MCF 10A (cell line): ENCODE measurements at regions not wholly inside any gene's neighbourhood (a gene's known extent, or its start where the extent isn't known, plus 50 kb on each side); places are given as distances from the start of the nearest gene placed in this dataset.
A peak's percentile ranks its signal among the peaks of the same experiment; 100 is the strongest.

Experiments used
- BruUV-seq: library from RNA; stranded (reverse); fragments of 400-500 nt; replicated peaks from 2 replicates; lab custom pipeline; 2021; lab: Mats Ljungman, UMichigan
- CTCF ChIA-PET: fragments of 300-600 bp; sonication (Branson Sonifier 250); formaldehyde crosslinking; extraction: SDS; loops from one replicate; lab custom pipeline; 2021; ENCODE audit warnings: antibody characterized with exemption, inconsistent platforms; lab: Yijun Ruan, JAX
- POLR2A ChIA-PET: fragments of 300-600, 350-650 bp; sonication (Branson Sonifier 250); formaldehyde crosslinking; extraction: SDS; loops from one replicate; lab custom pipeline; 2020; ENCODE audit warnings: antibody characterized with exemption, inconsistent platforms; lab: Yijun Ruan, JAX
- DNase-seq: peaks from one replicate; pipeline ENCODE4 v3.0.0-alpha.2; 2018; ENCODE audit not compliant: unreplicated experiment
- H3K27ac Mint-ChIP-seq: one replicate; pipeline ENCODE4 v1.8.0; 2022; ENCODE audit warnings: mild to moderate bottlenecking, low read depth, mixed read lengths; ENCODE audit not compliant: unreplicated experiment
- H3K27me3 Mint-ChIP-seq: one replicate; pipeline ENCODE4 v1.8.0; 2022; ENCODE audit warnings: mixed read lengths; ENCODE audit not compliant: insufficient read depth, unreplicated experiment
- H3K36me3 Mint-ChIP-seq: one replicate; pipeline ENCODE4 v1.8.0; 2022; ENCODE audit warnings: mild to moderate bottlenecking, moderate library complexity, mixed read lengths; ENCODE audit not compliant: insufficient read depth, unreplicated experiment
- H3K4me1 Mint-ChIP-seq: one replicate; pipeline ENCODE4 v1.8.0; 2022; ENCODE audit warnings: mixed read lengths; ENCODE audit not compliant: insufficient read depth, unreplicated experiment
- H3K4me3 Mint-ChIP-seq: one replicate; pipeline ENCODE4 v1.8.0; 2022; ENCODE audit warnings: mild to moderate bottlenecking, moderate library complexity, mixed read lengths; ENCODE audit not compliant: unreplicated experiment
- H3K9me3 Mint-ChIP-seq: one replicate; pipeline ENCODE4 v1.8.0; 2022; ENCODE audit warnings: mixed read lengths; ENCODE audit not compliant: unreplicated experiment
- CTCF ChIP-seq: fragments of 200-600 bp; IDR thresholded peaks from one replicate; pipeline ENCODE4 v1.8.0; 2022; ENCODE audit warnings: antibody characterized with exemption, mild to moderate bottlenecking; ENCODE audit not compliant: unreplicated experiment
- intact Hi-C: fragments of 100-400 bp; cut with micrococcal nuclease; formaldehyde crosslinking; loops from 2 replicates; pipeline ENCODE4 v1.14.1; 2022

DNA sequence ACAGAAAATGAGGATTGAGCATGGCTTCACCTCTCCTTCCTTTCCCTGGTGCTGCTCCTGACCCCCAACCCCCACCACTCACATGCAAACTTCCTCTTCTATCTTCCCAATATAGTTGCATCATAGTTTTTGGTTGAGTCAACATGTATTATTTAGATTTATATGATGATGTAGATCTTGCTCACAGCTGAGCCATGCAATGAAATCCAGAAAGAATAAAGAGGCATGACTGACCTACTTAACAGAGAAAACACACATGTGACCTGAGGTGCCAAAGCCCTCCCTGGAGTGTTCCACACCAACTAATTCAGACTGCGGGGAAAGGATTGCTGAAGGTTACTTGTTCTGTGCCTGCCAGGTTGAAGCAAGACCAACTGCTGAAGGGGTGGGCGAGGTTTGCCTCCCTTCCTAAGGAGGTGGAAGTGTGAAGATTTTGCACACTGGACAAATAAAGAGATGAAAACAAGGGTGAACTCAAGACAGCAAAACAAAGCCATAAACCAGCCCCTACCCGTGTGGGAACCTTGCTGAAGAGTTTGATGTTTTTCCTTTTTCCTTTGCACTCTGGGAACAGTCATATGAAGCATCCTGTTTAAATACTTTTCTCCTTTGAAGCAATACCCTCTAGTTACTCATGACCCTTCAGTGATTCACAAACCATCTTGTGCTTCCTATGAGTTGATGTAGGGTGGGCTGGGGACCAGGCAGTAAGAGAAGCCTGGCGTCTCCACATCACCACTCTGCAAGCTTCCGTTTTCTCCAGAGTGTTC lies 155.2 kb upstream of the UBE2E1 start:
- BruUV-seq: no TSS peak
- no peak overlapping the region for H3K4me3 Mint-ChIP-seq
- H3K36me3 Mint-ChIP-seq: no peaks in the 10 kb centered on the region
- peaks cover 29% of the 10 kb centered on the region for H3K4me1 Mint-ChIP-seq
- peak; percentile 68 for DNase-seq
- intact Hi-C loops: loop anchor here (5.0 kb wide), 1 partner anchor 92 kb away; no protein-coding TSS in a partner anchor
- no peaks in the 10 kb centered on the region for H3K27me3 Mint-ChIP-seq
- CTCF ChIA-PET: interaction anchor here (1.1 kb wide), 1 partner anchor 8 kb away, joined by 3 read pairs; no protein-coding TSS in a partner anchor
- TF ChIP-seq CTCF: no peak
- no peak overlapping the region for H3K27ac Mint-ChIP-seq
- no peaks in the 10 kb centered on the region for H3K9me3 Mint-ChIP-seq
- POLR2A ChIA-PET: interaction anchor here (1.8 kb wide), 1 partner anchor 9 kb away, joined by 5 read pairs; no protein-coding TSS in a partner anchor

DNA sequence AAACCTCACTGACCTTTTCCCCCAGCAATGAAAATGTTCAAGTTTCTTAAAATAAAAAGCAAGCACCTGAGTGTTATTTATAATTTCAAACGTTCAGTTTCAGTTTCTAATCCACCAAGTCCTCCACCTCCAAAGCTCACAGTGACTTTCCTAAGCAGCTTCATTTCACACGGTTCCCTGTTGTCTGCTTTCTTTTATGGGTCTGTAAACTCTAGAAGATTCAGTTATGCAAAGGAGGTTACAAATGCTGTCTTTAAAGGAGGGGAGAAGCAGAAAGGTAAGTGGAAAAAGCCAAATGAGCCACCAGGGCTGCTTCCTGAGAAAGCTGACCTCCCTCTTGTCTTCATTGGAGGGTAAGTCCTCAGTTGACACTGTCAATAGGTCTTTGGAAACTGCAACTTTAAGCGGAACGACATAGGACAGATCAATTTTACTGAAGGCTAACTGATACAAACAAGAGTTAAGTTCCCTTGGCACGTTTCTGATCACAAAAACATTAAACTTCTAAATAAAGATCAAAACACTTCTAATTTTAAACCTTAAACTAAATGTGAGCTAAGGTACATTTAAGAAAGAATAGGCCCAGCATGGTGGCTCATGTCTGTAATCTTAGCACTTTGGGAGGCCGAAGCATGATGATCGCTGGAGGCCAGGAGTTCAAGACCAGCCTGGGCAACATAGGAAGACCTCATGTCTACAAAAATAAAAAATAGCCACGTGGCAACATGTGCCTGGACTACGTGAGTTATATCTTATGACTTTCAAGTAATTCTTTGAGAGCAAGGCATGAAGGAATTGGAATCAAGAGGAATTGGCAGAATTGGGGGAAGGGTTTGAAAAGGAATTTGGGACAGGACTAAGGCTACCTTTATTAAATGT lies 151.9 kb upstream of the UBE2E1 start:
- no TSS peak for BruUV-seq

GRCh38 chr3:23654571-23654970 lies 151.2 kb upstream of the UBE2E1 start:
- Mint-ChIP-seq H3K9me3 (no peaks in the 10 kb centered on the region), H3K36me3 (no peaks in the 10 kb centered on the region), H3K27ac (no peak overlapping the region), H3K4me3 (no peak overlapping the region), H3K4me1 (peaks cover 14% of the 10 kb centered on the region), H3K27me3 (no peaks in the 10 kb centered on the region)
- no peak for TF ChIP-seq CTCF
- intact Hi-C loops: loop anchor here (5.0 kb wide), 1 partner anchor 88 kb away; no protein-coding TSS in a partner anchor
- ChIA-PET POLR2A (no interaction called here), CTCF (interaction anchor here (0.5 kb wide), 1 partner anchor 234 kb away, joined by 3 read pairs; no protein-coding TSS in a partner anchor)
- DNase-seq: no peak
- no TSS peak for BruUV-seq

More for the DNA sequence above, 151.9 kb upstream of the UBE2E1 start:
- TF ChIP-seq CTCF: no peak
- POLR2A ChIA-PET: no interaction called here
- CTCF ChIA-PET: interaction anchor here (0.5 to 0.6 kb wide), 2 partner anchors 235 to 644 kb away, joined by 3 read pairs; no protein-coding TSS in a partner anchor
- intact Hi-C loops: loop anchor here (5.0 kb wide), 1 partner anchor 88 kb away; no protein-coding TSS in a partner anchor
- no peak overlapping the region for H3K27ac Mint-ChIP-seq
- no peaks in the 10 kb centered on the region for H3K27me3 Mint-ChIP-seq
- peaks cover 21% of the 10 kb centered on the region for H3K4me1 Mint-ChIP-seq
- no peaks in the 10 kb centered on the region for H3K36me3 Mint-ChIP-seq
- H3K4me3 Mint-ChIP-seq: no peak overlapping the region
- DNase-seq: no peak
- no peaks in the 10 kb centered on the region for H3K9me3 Mint-ChIP-seq

- H3K27ac Mint-ChIP-seq: no peak overlapping the region
- ChIA-PET POLR2A (no interaction called here), CTCF (interaction anchor here (0.6 to 1.2 kb wide), 3 partner anchors 11 to 153 kb away, joined by 3 to 7 read pairs (median 3); no protein-coding TSS in a partner anchor)
- no peaks in the 10 kb centered on the region for H3K36me3 Mint-ChIP-seq
- no peak for TF ChIP-seq CTCF
- DNase-seq: no peak
- H3K27me3 Mint-ChIP-seq: no peaks in the 10 kb centered on the region
- H3K4me3 Mint-ChIP-seq: no peak overlapping the region
- intact Hi-C loops: no loop called here
- H3K9me3 Mint-ChIP-seq: no peaks in the 10 kb centered on the region
- no TSS peak for BruUV-seq
- peaks cover 6% of the 10 kb centered on the region for H3K4me1 Mint-ChIP-seq
These were observed 150.0 kb upstream of the UBE2E1 start for GRCh38 chr3:23655749-23656148.
